A549 (cell line): ENCODE measurements at regions not wholly inside any gene's neighbourhood (a gene's known extent, or its start where the extent isn't known, plus 50 kb on each side); places are given as distances from the start of the nearest gene placed in this dataset.

Experiments used
- CBX2 ChIP-seq: fragments of 200-600 bp; sonication (generic); IDR thresholded peaks from 2 replicates; pipeline ENCODE4 v1.6.1; 2016; ENCODE audit warnings: low read depth, mild to moderate bottlenecking, borderline replicate concordance
- CEBPB ChIP-seq, 2 experiments: fragments of >200 bp in 1 of 2; sonication (Bioruptor Twin) in 1 of 2; formaldehyde crosslinking in 1 of 2; IDR thresholded peaks; 2 replicates each; pipeline ENCODE4 v1.6.1; 2012 to 2016
- CTCF ChIP-seq: fragments of >200 bp; sonication (Bioruptor Twin); formaldehyde crosslinking; IDR thresholded peaks from 3 replicates; pipeline ENCODE4 v1.5.1; 2016
- EHMT2 ChIP-seq: fragments of 200-600 bp; sonication (generic); IDR thresholded peaks from 2 replicates; pipeline ENCODE4 v1.6.1; 2016; ENCODE audit warnings: antibody characterized with exemption, low read depth, mild to moderate bottlenecking, moderate library complexity
- ELK1 ChIP-seq: fragments of 150-350 bp; IDR thresholded peaks from 2 replicates; pipeline ENCODE4 v1.6.1; 2014; ENCODE audit warnings: low read depth, mild to moderate bottlenecking, low read length
- EP300 ChIP-seq, 2 experiments: fragments of >200 bp; sonication (Bioruptor Twin); formaldehyde crosslinking; IDR thresholded peaks; 2 replicates in 1 of 2; 3 replicates in 1 of 2; pipeline ENCODE4 v1.6.1; 2016 to 2017
- HDAC2 ChIP-seq: fragments of 200-600 bp; sonication (generic); IDR thresholded peaks from 2 replicates; pipeline ENCODE4 v1.6.1; 2016
- HOXB5 ChIP-seq: fragments of 250-450 bp; sonication (Bioruptor Pico); IDR thresholded peaks from 2 replicates; pipeline ENCODE4 v1.5.0; 2020; ENCODE audit warnings: mild to moderate bottlenecking, moderate library complexity
- JUN ChIP-seq, 2 experiments: fragments of >200 bp; sonication (Bioruptor Twin); formaldehyde crosslinking; IDR thresholded peaks; 2 replicates in 1 of 2; 3 replicates in 1 of 2; pipeline ENCODE4 v1.6.1; 2016 to 2017
- JUNB ChIP-seq: fragments of >200 bp; sonication (Bioruptor Twin); formaldehyde crosslinking; IDR thresholded peaks from 2 replicates; pipeline ENCODE4 v1.6.1; 2016
- KDM1A ChIP-seq: fragments of 200-600 bp; sonication (generic); IDR thresholded peaks from 2 replicates; pipeline ENCODE4 v1.6.1; 2016; ENCODE audit warnings: low read depth, mild to moderate bottlenecking
- MAZ ChIP-seq: fragments of 150-350 bp; IDR thresholded peaks from 2 replicates; pipeline ENCODE4 v1.6.1; 2014; ENCODE audit warnings: antibody characterized with exemption, low read depth, low read length, borderline replicate concordance
- POLR2A ChIP-seq: IDR thresholded peaks from 2 replicates; pipeline ENCODE4 v1.6.1; 2012; ENCODE audit warnings: mild to moderate bottlenecking, low read length
- ZSCAN20 ChIP-seq: fragments of 250-450 bp; sonication (Bioruptor Pico); IDR thresholded peaks from 2 replicates; pipeline ENCODE4 v1.8.0; 2022; ENCODE audit warnings: mild to moderate bottlenecking, moderate library complexity

DNA sequence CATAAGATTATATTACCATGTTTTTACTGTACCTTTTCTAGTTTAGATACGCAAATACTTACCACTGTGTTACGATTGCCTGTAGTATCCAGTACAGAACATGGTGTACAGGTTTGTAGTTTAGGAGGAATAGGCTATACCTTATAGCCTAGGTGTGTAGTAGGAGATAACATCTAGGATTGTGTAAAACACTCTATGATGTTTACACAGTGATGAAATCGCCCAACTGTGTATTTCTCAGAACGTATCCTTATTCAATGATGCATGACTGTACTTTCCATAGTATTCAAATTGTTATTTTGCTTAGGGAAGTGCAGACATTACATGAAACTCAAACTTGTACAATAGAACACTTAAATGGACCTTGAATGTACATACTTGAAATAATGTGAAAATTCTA lies 188.1 kb upstream of the PDGFD start:
- no peak for TF ChIP-seq EHMT2
- TF ChIP-seq ELK1: no peak
- TF ChIP-seq KDM1A: no peak
- no peak for TF ChIP-seq HDAC2
- no peak for TF ChIP-seq JUN (IDR thresholded peaks at IDR 0.05)
- no peak for TF ChIP-seq CTCF
- no peak for TF ChIP-seq MAZ
- TF ChIP-seq ZSCAN20: no peak
- TF ChIP-seq JUNB: no peak
- TF ChIP-seq POLR2A: no peak
- no peak for TF ChIP-seq HOXB5 (CRISPR knock-in tag)
- no peak for TF ChIP-seq CBX2
- TF ChIP-seq CEBPB (IDR thresholded peaks at IDR 0.05): no peak
- no peak for TF ChIP-seq EP300 (IDR thresholded peaks at IDR 0.05)
